ENCODE measurements at regions not wholly inside any gene's neighbourhood (a gene's known extent, or its start where the extent isn't known, plus 50 kb on each side); places are given as distances from the start of the nearest gene placed in this dataset.

DNA sequence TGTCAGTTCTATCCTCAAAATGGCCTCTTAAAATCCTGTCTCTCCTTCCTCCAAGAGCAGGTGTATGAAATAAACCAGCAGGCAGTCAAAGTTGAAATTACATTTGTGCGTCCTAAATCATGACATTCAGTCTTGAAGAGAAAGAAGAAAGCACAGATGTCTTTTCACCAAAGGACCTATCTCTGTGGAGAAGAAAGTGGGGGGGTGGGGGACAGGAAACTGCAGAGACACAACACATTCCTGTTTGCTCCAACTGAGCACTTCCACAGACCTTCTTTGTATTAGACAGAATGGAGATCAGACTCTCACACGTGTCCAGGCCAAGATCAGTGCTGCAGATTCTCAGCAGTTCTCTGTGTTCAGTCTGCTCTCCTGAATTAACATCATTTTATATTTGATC, 471.9 kb upstream of the RGMB start:
- TF ChIP-seq CTCF (IDR thresholded peaks at IDR 0.05; ENCODE audit: insufficient read depth, low read length): no peak
- TF ChIP-seq, protein P1, sequence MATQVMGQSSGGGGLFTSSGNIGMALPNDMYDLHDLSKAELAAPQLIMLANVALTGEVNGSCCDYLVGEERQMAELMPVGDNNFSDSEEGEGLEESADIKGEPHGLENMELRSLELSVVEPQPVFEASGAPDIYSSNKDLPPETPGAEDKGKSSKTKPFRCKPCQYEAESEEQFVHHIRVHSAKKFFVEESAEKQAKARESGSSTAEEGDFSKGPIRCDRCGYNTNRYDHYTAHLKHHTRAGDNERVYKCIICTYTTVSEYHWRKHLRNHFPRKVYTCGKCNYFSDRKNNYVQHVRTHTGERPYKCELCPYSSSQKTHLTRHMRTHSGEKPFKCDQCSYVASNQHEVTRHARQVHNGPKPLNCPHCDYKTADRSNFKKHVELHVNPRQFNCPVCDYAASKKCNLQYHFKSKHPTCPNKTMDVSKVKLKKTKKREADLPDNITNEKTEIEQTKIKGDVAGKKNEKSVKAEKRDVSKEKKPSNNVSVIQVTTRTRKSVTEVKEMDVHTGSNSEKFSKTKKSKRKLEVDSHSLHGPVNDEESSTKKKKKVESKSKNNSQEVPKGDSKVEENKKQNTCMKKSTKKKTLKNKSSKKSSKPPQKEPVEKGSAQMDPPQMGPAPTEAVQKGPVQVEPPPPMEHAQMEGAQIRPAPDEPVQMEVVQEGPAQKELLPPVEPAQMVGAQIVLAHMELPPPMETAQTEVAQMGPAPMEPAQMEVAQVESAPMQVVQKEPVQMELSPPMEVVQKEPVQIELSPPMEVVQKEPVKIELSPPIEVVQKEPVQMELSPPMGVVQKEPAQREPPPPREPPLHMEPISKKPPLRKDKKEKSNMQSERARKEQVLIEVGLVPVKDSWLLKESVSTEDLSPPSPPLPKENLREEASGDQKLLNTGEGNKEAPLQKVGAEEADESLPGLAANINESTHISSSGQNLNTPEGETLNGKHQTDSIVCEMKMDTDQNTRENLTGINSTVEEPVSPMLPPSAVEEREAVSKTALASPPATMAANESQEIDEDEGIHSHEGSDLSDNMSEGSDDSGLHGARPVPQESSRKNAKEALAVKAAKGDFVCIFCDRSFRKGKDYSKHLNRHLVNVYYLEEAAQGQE (IDR thresholded peaks at IDR 0.05; ENCODE audit: insufficient replicate concordance, low read depth): no peak
